ENCODE measurements at regions not wholly inside any gene's neighbourhood (a gene's known extent, or its start where the extent isn't known, plus 50 kb on each side); places are given as distances from the start of the nearest gene placed in this dataset.
A peak's percentile ranks its signal among the peaks of the same experiment; 100 is the strongest.

DNA sequence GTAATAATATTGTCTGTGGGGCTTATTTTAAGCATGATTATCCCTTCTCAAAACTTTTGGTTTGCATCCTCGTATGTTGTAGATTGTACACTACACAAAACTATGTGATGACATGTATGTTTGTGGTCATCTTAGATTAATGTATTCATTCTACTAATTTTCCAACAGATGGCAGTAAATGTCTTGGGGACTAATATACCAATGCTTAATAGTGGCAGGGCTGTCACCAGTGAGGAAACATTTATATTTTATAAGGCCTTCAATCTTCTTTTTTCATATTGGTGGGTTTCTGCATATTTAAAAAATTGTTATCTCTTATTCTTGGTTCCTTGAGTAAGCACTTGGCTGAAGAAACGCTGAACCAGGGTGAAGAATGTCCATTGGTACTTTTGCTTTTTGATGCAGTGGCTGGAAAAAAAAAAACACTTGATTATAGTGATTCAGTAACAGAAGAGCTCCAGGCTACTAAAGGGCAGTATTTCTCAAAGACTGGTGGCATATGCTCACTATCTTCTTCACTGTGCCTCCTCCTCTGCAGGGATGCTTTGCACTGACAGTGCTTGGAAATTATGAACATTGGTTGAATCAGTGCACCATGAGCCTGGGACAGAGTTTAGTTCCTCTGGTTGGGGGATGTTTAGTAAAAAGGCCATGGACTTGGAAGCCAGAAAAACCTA is 530.3 kb downstream of the RASEF start:
- Histone ChIP-seq H3K4me2 (ENCODE audit: insufficient read depth, low read length) (no peak overlapping the region), H3K27me3 (ENCODE audit: insufficient read depth, low read length, poor library complexity) (no peaks in the 10 kb centered on the region), H3K9ac (ENCODE audit: low read depth, low read length) (no peak overlapping the region), H3K4me1 (ENCODE audit: insufficient read depth, low read length) (peaks cover 7% of the 10 kb centered on the region), H4K20me1 (ENCODE audit: insufficient read depth, low read length) (no peaks in the 10 kb centered on the region), H3K27ac (ENCODE audit: low read length) (no peak overlapping the region), H3K9me3 (ENCODE audit: insufficient read depth, low read length, severe bottlenecking) (no peaks in the 10 kb centered on the region), H3K79me2 (ENCODE audit: insufficient read depth, low read length) (no peaks in the 10 kb centered on the region), H3K36me3 (ENCODE audit: insufficient read depth, low read length) (no peaks in the 10 kb centered on the region), H2AFZ (ENCODE audit: low read depth, low read length) (no peak overlapping the region), H3K4me3 (ENCODE audit: low read depth in 1 of 2, low read length in 2 of 2) (no peak overlapping the region)
- DNase-seq (no peak), ATAC-seq (ENCODE audit: insufficient read depth, low read depth) (no peak)
- TF ChIP-seq EZH2 (IDR thresholded peaks at IDR 0.05; ENCODE audit: borderline replicate concordance, low read depth, low read length, severe bottlenecking), result no peak
- TF ChIP-seq, protein P1, sequence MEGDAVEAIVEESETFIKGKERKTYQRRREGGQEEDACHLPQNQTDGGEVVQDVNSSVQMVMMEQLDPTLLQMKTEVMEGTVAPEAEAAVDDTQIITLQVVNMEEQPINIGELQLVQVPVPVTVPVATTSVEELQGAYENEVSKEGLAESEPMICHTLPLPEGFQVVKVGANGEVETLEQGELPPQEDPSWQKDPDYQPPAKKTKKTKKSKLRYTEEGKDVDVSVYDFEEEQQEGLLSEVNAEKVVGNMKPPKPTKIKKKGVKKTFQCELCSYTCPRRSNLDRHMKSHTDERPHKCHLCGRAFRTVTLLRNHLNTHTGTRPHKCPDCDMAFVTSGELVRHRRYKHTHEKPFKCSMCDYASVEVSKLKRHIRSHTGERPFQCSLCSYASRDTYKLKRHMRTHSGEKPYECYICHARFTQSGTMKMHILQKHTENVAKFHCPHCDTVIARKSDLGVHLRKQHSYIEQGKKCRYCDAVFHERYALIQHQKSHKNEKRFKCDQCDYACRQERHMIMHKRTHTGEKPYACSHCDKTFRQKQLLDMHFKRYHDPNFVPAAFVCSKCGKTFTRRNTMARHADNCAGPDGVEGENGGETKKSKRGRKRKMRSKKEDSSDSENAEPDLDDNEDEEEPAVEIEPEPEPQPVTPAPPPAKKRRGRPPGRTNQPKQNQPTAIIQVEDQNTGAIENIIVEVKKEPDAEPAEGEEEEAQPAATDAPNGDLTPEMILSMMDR (IDR thresholded peaks at IDR 0.05; ENCODE audit: borderline replicate concordance, extremely low read depth, low read length, poor library complexity, severe bottlenecking), result peak; percentile 30

DNA sequence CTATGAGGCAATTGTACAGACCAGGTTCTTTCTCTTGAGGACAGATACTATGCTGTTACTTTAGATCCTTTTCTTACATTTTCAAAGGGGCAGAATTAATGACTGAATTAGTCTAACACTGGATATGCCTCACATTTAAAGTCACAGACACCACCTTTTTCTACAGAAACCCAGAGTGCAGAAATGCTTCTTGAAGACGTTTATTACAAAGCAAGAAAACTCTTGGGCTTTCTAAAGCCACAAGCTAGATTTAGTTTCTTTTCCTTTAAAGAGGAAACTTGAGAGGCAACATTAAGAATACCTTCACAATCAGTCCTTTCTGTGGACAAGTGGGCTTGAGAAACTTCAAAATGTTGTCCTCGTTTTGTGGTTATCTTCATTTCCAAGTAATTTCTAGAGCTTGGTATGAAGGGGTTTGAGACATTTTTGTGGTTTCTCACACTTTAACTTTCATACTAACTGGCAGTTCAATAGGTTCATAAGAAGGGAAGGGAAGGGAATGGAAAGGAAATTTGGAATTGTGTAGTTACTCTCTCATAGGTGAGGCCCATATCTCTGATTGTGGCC is 527.4 kb downstream of the RASEF start:
- Histone ChIP-seq H3K27me3 (ENCODE audit: insufficient read depth, low read length, poor library complexity) (no peaks in the 10 kb centered on the region), H3K9ac (ENCODE audit: low read depth, low read length) (no peak overlapping the region), H3K9me3 (ENCODE audit: insufficient read depth, low read length, severe bottlenecking) (no peaks in the 10 kb centered on the region), H3K4me2 (ENCODE audit: insufficient read depth, low read length) (no peak overlapping the region), H4K20me1 (ENCODE audit: insufficient read depth, low read length) (no peaks in the 10 kb centered on the region), H3K79me2 (ENCODE audit: insufficient read depth, low read length) (no peaks in the 10 kb centered on the region), H3K27ac (ENCODE audit: low read length) (no peak overlapping the region), H3K4me3 (ENCODE audit: low read depth in 1 of 2, low read length in 2 of 2) (no peak overlapping the region), H3K36me3 (ENCODE audit: insufficient read depth, low read length) (no peaks in the 10 kb centered on the region), H3K4me1 (ENCODE audit: insufficient read depth, low read length) (peaks cover 7% of the 10 kb centered on the region), H2AFZ (ENCODE audit: low read depth, low read length) (no peak overlapping the region; the same call in 1 of the 2 replicates)
- TF ChIP-seq EZH2 (IDR thresholded peaks at IDR 0.05; ENCODE audit: borderline replicate concordance, low read depth, low read length, severe bottlenecking), result no peak
- TF ChIP-seq, protein P1 (IDR thresholded peaks at IDR 0.05; ENCODE audit: borderline replicate concordance, extremely low read depth, low read length, poor library complexity, severe bottlenecking), result no peak
- ATAC-seq (ENCODE audit: insufficient read depth, low read depth), result no peak
- DNase-seq, result no peak

DNA sequence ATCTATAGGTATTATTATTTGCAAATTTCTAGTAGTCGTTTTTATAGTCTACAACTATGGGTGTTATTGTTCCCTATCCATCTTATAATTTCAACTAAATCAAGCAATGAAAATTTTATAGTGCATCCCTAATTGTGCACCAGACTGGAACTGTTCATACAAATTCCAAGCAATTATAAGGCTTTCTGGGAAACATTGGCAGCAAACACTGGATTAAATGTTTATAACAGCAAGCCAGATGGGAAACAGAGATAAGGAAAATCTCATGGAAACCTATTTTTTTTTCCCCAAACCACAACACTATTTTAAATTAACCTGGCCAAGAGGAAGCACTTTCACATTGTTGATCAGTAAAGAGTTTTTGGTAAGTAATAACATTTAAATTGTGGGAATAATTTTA is 524.3 kb downstream of the RASEF start:
- no peak for ATAC-seq (ENCODE audit: insufficient read depth, low read depth)
- no peak overlapping the region for H3K9ac ChIP-seq (ENCODE audit: low read depth, low read length)
- no peak for DNase-seq
- H3K4me3 ChIP-seq (ENCODE audit: low read depth in 1 of 2, low read length in 2 of 2), result no peak overlapping the region
- peaks cover 7% of the 10 kb centered on the region for H3K4me1 ChIP-seq (ENCODE audit: insufficient read depth, low read length)
- H3K79me2 ChIP-seq (ENCODE audit: insufficient read depth, low read length), result no peaks in the 10 kb centered on the region
- H4K20me1 ChIP-seq (ENCODE audit: insufficient read depth, low read length), result no peaks in the 10 kb centered on the region
- no peak overlapping the region for H2AFZ ChIP-seq (ENCODE audit: low read depth, low read length)
- no peaks in the 10 kb centered on the region for H3K27me3 ChIP-seq (ENCODE audit: insufficient read depth, low read length, poor library complexity)
- H3K27ac ChIP-seq (ENCODE audit: low read length), result no peak overlapping the region
- no peaks in the 10 kb centered on the region for H3K9me3 ChIP-seq (ENCODE audit: insufficient read depth, low read length, severe bottlenecking)
- no peak overlapping the region for H3K4me2 ChIP-seq (ENCODE audit: insufficient read depth, low read length)
- H3K36me3 ChIP-seq (ENCODE audit: insufficient read depth, low read length), result no peaks in the 10 kb centered on the region
- TF ChIP-seq, protein P1 (IDR thresholded peaks at IDR 0.05; ENCODE audit: borderline replicate concordance, extremely low read depth, low read length, poor library complexity, severe bottlenecking), result no peak
- no peak for TF ChIP-seq EZH2 (IDR thresholded peaks at IDR 0.05; ENCODE audit: borderline replicate concordance, low read depth, low read length, severe bottlenecking)
